ENCODE measurements at regions not wholly inside any gene's neighbourhood (a gene's known extent, or its start where the extent isn't known, plus 50 kb on each side); places are given as distances from the start of the nearest gene placed in this dataset.
"Not testable (repeated sequence)": the region's sequence is repeated elsewhere in the genome, so short reads cannot be mapped to it uniquely, and the experiment has no call there.

DNA sequence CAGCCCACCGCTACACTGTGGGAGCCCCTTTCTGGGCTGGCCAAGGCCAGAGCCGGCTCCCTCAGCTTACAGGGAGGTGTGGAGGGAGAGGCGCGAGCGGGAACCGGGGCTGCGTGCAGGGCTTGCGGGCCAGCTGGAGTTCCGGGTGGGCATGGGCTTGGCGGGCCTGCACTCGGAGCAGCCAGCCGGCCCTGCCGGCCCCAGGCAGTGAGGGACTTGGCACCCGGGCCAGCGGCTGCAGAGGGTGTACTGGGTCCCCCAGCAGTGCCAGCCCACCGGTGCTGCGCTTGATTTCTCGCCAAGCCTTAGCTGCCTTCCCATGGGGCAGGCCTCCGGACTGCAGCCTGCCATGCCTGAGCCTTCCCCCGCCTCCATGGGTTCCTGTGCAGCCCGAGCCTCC is 306.2 kb downstream of the PPP4R3C start:
- DNase-seq (ENCODE audit: low read depth in 2 of 2), result not testable (repeated sequence)

DNA sequence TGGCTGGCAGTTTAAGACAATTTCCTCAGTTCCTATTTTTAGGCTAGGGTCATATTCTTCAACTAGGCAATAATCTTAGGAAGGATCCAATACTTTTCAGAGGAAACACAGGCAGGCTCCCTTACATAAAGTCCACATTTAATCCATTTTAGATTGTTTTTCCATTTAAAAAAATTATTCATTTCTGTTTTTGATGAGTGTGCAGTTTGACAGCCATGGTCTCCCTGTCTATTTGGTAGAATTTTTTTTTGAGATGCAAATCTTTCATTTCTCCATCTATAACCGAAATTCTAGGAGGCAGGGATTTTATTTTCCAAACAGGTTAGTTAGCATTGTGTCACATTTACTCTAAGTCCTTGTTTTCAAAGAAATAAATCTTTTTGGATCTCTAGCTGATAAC is 326.8 kb downstream of the PPP4R3C start:
- DNase-seq (ENCODE audit: low read depth in 2 of 2), result no peak

DNA sequence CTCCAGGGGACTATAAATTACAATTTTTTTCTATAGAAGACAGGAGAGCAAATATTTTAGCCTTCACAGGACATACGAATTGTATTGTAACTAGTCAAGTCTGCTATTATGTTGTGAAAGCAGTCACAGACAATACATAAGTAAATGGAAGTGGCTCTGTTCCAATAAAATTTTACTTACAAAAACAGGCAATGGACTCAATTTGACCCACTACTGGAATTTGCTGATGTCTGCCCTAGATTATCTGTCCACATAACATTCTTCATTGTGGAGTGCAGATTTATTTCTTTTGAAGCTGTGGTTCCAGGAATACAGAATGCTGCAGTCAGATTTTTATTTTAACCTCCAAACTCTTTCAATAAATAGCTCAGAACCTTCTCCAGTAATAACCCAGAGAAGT is 330.3 kb downstream of the PPP4R3C start:
- no peak for DNase-seq (ENCODE audit: low read depth in 2 of 2)

DNA sequence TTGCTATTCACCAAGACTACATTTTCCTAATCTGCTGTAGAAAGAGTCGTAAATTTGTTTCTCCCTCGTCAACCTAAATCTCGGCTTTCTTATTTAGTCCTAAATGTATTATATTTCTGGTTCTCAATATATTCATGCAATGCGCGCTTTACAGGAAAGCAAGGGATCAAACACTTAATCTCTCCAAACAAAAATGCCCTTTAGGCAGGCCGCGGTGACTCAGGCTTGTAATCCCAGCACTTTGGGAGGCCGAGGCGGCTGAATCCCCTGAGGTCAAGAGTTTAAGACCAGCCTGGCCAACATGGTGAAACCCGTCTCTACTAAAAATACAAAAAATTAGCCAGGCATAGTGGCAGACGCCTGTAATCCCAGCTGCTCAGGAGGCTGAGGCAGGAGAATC is 376.0 kb downstream of the PPP4R3C start:
- DNase-seq (ENCODE audit: low read depth in 2 of 2), result not testable (repeated sequence)

DNA sequence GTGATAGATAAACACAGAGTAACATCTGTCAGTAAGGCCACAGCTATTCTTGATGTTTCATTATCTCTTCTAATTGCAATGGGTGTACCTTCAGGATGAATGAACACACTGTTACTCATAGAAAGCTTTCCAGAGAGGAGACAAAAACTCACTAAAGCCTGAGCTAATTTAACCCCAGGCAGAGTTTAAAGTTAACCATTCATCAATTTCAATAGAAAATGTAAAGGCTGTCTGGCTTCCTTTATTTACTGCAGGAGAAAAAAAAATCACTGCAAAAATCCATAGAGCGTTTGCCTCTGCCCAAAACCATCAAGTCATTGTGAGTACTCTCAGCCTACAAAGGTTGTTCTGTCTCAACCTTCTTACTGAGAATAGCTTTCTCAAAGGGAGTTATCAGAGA is 376.9 kb downstream of the PPP4R3C start:
- DNase-seq (ENCODE audit: low read depth in 2 of 2), result no peak

DNA sequence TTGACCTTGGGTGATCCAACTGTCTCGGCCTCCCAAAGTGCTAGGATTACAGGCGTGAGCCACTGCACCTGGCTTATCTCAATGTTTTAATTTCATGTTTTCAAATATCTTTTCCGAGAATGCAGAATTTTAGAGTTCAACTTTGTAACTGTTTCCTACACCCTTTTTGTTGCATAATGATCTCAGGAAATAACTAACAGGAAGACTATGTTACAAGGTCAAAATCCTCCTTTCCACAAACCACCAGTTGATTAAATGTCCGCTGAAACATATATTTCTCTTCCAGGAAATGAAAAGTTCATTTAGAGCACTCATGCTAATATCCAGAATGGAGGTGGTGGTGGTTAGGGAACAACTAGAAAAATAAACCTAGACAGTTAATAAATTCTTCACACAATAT is 377.8 kb downstream of the PPP4R3C start:
- DNase-seq (ENCODE audit: low read depth in 2 of 2), result no peak

DNA sequence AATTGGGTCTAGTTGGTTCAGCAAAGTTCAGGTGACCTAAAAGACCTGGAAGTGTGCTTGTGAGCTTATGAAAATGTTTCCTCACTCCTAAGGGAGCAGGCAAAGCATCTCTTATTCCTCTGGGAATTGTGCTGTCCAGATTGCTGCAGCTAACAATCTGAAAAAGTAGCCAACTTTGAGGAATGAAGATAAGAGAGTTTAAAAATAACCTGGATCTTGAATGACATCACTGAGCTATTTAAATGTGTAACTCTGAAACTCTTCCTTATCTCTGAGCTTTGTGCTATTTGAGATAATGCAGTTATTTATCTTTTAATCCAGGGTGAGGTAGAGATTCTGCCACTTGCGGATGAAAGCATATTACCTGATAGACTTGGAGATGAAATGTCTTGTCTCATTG is 384.8 kb downstream of the PPP4R3C start:
- no peak for DNase-seq (ENCODE audit: low read depth in 2 of 2)

DNA sequence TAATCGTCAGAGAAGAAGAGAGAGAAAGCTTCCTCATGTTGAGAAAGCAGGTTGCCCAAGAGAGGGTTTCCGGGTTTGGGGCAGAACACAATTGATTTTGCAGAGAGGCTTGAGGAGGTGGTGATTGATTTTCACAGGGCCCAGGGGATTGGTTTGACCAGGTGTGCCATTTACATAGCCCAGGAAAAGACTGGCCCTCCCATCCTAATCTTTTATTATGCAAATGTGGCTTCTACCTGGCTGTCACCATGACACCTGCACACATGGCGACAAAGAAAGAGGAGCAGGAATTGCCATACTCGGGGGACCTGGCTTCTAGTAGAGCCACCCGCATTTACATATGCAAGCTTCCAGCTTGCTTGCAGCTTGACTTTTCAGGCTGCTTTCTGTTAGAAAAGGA is 405.3 kb downstream of the PPP4R3C start:
- DNase-seq (ENCODE audit: low read depth in 2 of 2), result no peak

DNA sequence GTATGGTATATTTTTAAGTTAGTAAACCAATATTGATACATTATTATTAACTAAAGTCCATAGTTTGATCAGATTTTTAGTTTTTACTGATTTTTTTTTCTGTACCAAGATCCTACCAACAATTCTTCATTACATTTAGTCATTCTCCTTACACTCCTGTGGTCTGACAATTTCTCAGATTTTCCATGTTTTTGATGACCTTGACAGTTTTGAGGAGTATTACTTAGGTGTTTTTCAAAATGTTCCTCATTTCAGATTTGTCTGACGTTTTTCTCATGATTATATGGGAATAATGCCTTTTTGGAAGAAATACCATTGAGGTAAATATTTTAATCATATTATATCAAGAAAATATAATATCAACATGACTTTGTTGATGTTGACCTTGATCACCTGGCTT is 423.8 kb downstream of the PPP4R3C start:
- no peak for DNase-seq (ENCODE audit: low read depth in 2 of 2)

DNA sequence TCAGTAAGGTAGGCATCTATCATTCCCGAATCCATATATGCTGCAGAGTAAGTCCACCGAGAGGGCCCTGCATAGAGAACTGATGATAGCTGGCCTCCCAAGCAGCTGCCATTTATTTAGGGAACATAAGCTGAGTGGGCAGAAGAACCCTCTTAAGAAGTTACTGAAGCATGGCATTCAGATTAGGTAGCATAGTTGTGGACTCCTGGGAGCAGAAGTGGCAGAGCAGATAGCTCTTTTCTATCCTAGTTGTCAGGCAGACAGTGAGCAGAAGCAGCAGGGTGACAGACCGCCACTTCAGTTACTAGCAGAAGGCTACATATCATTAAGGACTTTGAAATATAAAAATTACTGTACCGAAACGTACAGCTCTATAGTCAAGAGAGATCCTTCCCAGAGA is 454.7 kb downstream of the PPP4R3C start:
- no peak for DNase-seq (ENCODE audit: low read depth in 2 of 2)

DNA sequence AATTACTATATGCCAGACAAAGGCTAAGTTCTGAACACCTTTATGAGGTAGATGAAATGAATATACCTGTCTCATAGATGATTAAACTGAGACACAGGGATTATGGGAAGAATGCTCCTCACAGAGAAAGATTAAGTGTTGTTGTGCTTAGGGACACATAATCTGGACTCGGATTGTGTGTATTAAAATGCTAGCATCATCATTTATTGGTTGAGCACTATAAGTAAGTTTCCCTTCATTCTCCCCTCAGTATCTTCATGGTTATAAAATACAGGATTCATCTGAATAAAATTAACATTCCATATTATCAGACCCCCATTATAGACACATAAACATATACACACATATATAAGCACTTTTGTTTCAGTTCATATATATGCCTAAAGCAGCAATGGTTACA is 463.5 kb downstream of the PPP4R3C start:
- DNase-seq (ENCODE audit: low read depth in 2 of 2), result no peak

DNA sequence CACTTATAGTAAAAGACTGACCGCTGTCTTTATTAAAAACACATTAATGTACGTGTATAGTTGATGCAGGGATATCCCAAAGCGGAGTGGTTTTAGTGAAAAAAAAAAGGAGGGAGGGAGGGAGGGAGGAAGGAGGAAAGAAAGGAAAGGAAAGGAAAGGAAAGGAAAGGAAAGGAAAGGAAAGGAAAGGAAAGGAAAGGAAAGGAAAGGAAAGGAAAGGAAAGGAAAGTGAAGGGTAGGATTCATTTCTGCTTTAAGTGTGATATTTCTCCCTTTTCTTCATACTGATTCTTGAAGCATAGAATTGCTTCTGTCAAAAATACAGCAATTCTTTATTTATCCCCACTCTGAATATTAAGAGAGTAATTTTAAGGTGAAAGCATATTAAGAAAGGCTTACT is 504.9 kb downstream of the PPP4R3C start:
- DNase-seq (ENCODE audit: low read depth in 2 of 2), result no peak

DNA sequence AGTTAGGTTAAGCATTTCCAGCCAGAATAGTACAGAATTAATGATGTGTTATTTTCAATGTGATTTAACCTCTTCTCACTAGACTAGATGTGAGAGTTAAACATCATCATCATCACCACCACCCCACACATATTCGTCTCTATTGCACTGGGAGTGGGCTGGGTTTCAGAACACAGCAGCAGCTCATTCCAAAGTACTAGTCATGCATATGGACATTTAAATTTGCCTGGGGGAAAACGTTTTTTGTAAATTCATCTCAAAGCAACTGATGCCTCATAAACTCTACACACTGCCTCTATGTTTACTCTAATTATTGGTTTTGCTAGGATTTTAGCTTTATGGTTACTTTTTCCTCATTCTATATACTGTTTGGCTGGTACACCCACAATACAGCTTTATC is 509.1 kb downstream of the PPP4R3C start:
- no peak for DNase-seq (ENCODE audit: low read depth in 2 of 2)

DNA sequence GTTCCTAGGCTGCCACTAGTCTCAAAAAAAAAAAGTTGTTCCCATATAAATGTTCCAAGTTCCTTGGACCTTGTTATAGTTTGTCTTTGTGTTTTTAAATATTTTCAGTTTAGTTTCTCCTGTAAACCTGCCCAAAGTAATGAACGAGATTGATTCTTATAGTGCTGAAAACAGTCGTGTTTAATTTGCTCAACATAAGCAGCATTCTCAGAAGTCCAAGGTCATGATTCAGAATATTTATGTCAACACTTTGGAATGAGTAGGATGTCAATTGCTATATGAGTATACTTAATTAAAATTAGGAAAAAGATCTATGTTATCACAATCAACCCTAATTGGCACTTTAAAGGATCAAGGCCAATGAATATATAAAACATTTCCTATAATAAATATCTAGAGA is 510.9 kb downstream of the PPP4R3C start:
- DNase-seq (ENCODE audit: low read depth in 2 of 2), result no peak

DNA sequence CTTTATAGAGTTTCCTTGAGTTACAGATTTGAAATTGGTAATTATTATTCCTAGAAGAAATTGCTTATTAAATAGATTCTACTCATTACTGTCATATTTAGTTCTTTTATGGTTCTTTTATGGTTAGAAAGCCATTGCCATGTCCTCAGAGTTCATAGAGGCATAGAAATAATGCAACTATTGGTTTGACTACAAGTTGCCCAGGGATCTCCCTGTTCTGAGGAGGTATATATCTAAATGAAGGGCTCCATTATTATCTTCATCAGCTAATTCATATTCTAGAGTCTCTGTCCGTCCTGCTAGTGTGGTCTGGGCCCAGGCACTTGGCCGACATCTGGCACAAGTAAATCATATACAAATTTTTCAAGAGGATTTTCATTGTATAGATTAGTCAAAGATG is 535.7 kb downstream of the PPP4R3C start:
- no peak for DNase-seq (ENCODE audit: low read depth in 2 of 2)

DNA sequence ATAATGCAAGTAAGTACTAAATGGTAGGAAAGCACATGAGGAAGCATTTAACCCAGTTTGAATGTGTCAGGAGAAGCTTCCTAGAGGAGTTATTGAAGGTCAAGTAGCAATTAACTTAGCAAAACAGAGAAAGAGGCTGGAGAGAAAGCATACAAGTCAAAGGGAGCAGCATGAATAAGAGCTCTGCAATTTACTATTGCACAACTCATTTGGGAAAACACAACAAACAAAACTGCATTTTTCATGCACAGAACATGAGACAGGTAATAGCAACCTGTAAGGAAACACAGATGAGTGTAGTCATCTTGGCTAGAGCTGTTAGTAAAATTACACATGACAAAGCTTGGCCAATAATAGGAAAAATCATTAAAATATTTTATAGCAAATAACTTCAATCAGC is 538.1 kb downstream of the PPP4R3C start:
- DNase-seq (ENCODE audit: low read depth in 2 of 2), result no peak

DNA sequence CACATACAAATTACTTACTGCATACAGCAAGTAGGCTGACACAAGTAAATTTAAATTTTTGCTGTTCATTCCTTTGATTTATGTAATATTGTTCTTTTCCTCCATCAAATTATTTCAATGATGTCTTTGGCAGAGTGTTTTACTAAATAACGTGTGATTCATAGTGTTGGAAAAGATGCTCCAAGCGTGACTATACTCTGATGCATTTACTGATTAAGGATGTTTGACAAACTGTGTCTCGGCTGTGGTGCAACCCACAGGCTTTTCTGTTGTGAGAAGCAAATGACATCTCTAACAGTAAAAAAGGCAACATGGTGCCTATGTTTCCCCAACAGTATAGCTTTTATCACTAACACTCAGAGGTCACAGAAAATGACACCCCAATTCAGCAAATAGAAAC is 540.9 kb downstream of the PPP4R3C start:
- DNase-seq (ENCODE audit: low read depth in 2 of 2), result no peak

DNA sequence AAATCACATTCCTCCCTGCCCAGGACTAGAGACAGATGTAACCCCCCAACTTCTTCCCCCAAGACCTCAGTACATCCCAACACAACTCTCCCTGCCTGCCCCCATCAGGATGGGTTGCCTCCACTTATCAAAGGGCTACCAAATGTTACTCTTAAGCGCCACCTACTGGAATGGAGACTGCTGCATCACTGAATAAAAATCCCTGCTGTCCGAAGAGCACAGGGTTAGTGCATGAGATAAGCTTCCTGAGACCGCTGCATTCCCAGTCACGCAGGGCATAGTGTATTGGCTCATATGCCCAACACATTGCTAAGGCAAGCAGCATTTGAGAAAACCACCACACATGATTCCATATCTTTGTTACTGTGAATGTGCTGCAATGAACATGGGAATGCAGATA is 544.5 kb downstream of the PPP4R3C start:
- DNase-seq (ENCODE audit: low read depth in 2 of 2), result no peak

DNA sequence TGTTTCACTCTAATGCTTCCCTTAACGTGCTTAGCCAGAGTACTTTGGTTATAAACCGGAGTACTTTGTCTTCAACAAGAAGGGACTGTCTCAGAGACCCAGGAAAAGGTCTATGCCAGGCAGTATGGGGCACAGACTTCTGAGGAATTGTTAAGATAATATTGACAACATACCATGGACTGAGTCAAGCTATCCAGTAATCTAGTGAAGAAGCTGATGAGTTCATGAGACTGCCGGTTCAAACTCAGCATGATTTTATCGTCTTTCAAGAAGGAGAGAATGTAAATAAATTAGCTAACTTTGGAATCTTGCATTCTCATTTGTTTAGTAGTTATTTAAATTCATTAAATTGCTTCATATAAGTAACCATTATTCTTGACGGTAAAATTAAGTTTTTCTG is 546.1 kb downstream of the PPP4R3C start:
- no peak for DNase-seq (ENCODE audit: low read depth in 2 of 2)

DNA sequence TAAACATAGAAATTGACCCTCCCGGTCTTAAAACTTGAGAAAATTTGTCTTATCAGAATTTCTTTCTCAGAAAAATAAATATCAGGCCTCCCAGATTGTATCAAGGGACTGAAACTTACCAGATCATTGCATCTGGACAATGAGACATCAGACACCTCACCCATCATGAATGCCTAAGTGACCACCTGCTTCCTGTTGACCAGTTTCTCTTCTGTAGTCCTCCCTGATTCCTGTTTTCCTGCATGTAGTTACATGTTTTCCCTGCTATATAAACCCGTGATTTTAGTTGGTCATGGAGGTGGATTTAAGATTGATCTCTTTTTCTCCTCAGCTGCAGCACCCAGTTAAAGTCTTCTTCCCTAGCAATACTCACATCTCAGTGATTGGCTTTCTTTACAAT is 548.1 kb downstream of the PPP4R3C start:
- no peak for DNase-seq (ENCODE audit: low read depth in 2 of 2)

DNA sequence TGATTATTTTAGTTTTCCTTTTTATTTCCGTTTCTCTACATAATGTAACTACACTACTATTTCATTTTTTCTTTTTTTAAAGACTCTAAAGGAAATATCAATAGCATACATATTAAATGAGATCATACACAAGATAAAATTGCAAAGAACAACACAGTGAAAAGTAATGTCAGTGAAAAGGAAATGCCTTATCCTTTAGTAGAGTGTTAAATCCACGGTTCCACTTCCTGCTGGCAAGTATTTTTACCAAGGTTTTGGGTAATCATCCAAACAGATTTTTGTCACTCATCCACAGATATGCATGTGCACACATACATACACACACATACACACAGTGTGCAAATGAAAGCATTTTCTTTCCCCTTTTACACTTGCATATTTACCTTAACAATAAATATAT is 548.9 kb downstream of the PPP4R3C start:
- no peak for DNase-seq (ENCODE audit: low read depth in 2 of 2)

DNA sequence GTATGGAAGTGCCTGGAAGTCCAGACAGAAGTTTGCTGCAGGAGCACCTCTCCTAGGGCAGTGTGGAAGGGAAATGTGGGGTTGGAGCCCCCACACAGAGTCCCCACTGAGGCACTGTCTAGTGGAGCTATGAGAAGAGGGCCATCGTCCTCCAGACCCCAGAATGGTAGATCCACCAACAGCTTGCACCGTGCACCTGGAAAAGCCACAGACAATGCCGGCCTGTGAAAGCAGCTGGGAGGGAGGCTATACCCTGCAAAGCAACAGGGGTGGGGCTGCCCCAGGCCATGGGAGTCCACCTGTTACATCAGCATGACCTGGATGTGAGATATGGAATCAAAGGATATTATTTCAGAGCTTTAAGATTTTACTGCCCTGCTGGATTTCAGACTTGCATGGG is 551.4 kb downstream of the PPP4R3C start:
- not testable (repeated sequence) for DNase-seq (ENCODE audit: low read depth in 2 of 2)

DNA sequence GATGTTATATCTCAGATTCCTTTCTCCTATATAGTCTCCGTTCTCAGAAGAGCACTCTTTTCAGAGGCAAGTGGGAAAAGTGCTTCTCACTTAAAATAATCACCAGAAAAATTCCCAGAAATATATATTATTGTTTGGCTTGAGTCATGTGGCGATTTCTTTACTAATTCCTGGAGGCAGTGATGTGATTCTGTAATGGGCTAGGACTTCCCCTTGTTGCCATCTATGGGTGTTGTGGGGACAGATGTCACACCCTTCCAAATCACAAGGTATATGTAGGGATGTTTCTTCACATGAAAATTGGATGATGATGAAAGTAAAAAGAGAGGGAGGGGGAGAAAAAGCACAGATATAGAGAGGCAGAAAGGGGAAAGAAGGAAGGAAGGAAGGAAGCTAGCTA is 553.4 kb downstream of the PPP4R3C start:
- no peak for DNase-seq (ENCODE audit: low read depth in 2 of 2)

DNA sequence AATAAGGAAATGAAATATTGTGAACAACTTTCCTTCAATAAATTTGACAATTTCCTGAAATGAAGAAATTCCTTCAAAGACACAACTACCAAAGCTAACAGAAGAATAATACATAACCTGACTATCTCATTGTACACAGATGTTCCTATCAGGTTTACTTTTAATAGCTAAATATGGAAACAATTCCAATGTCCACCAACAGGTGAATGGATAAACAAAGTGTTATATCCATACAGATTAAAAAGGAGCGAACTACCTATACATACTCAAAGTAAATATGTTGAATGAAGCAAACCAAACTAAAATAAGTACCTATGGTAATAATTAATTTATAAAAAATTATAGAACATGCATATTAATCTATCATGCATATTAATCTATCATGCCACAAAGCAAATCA is 554.9 kb downstream of the PPP4R3C start:
- no peak for DNase-seq (ENCODE audit: low read depth in 2 of 2)

DNA sequence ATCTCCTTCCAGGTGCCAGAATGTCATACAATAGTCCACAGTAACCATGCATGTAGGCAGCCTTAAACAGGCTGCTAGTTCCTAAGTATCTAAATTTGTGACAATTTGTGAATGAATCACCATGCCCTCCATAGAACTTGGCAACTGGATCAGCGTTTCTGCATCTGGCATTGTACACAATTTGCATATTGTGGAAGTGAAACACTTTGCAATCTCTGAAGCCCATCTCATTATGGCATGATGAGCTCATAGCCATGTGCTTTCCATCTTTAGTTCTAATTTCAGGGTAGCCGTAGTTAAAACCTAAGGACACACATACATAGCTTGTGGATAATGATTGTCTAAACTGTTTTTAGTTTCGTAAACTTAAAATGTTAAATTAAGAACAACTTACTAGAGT is 573.6 kb downstream of the PPP4R3C start:
- DNase-seq (ENCODE audit: low read depth in 2 of 2), result no peak

Data from stimulated activated CD8-positive, alpha-beta memory T cell treated with anti-CD3 and anti-CD28 coated beads, Interleukin-15, amount 100 ng/mL, for 48 hours (primary cell).